GM12878 (cell line): ENCODE measurements at regions not wholly inside any gene's neighbourhood (a gene's known extent, or its start where the extent isn't known, plus 50 kb on each side); places are given as distances from the start of the nearest gene placed in this dataset.

ENCODE experiments used
- ATAC-seq: fragments of 200-7000 bp; cut with Tn5 transposase; 3 replicates; pipeline ENCODE4 v1.9.1; 2020; ENCODE audit warnings: mild to moderate bottlenecking, moderate library complexity
- BruUV-seq: library from RNA; stranded (reverse); fragments of 400-500 nt; replicated peaks from 2 replicates; lab custom pipeline; 2021; lab: Mats Ljungman, UMichigan
- CTCF ChIA-PET: fragments of 300-600 bp; sonication (Branson Sonifier 250); formaldehyde crosslinking; extraction: SDS; loops from one replicate; lab custom pipeline; 2021; ENCODE audit warnings: inconsistent platforms; lab: Yijun Ruan, JAX
- POLR2A ChIA-PET: fragments of 350-600 bp; formaldehyde crosslinking; extraction: SDS; loops from one replicate; lab custom pipeline; 2021; ENCODE audit warnings: inconsistent platforms; lab: Charles Lee
- RAD21 ChIA-PET: fragments of 300-600 bp; sonication (Branson Sonifier 250); formaldehyde crosslinking; loops from one replicate; lab custom pipeline; 2023; ENCODE audit warnings: antibody characterized with exemption; ENCODE audit not compliant: unreplicated experiment; lab: Charles Lee
- SMC1A ChIA-PET: fragments of 300-600 bp; sonication (Branson Sonifier 250); formaldehyde crosslinking; loops from one replicate; lab custom pipeline; 2023; ENCODE audit not compliant: unreplicated experiment, uncharacterized antibody; lab: Charles Lee
- DNase-seq: peaks from one replicate; pipeline ENCODE4 v3.0.0-alpha.2; 2011; ENCODE audit warnings: low read depth, low spot score
- FAIRE-seq: peaks from 3 replicates; lab custom pipeline; 2011; peaks lifted over from hg19 to GRCh38; lab: Jason Lieb, UNC
- H2AFZ ChIP-seq: 2 replicates; pipeline ENCODE4 v1.6.0; 2011; ENCODE audit warnings: low read depth, low read length, control low read depth; ENCODE audit not compliant: control insufficient read depth
- H3K27ac ChIP-seq: 2 replicates; pipeline ENCODE4 v1.5.1; 2011; ENCODE audit warnings: control low read depth; ENCODE audit not compliant: control insufficient read depth, insufficient read depth
- H3K27me3 ChIP-seq, 2 experiments: replicated peaks in 1 of 2; 2 replicates each; pipeline versions ENCODE4 v1.6.0 to v1.6.1; 2011; ENCODE audit warnings: low read length in 1 of 2; ENCODE audit not compliant: control insufficient read depth in 2 of 2, insufficient read depth in 2 of 2
- H3K36me3 ChIP-seq, 2 experiments: 2 replicates each; pipeline ENCODE4 v1.5.1; 2011; ENCODE audit warnings: low read length in 1 of 2; ENCODE audit not compliant: control insufficient read depth in 2 of 2, insufficient read depth in 2 of 2
- H3K4me1 ChIP-seq: 2 replicates; pipeline ENCODE4 v1.6.1; 2011; ENCODE audit warnings: mild to moderate bottlenecking, low read length, moderate library complexity, mixed read lengths; ENCODE audit not compliant: control insufficient read depth, insufficient read depth
- H3K4me2 ChIP-seq: 2 replicates; pipeline ENCODE4 v1.6.0; 2011; ENCODE audit warnings: control low read depth; ENCODE audit not compliant: control insufficient read depth, insufficient read depth
- H3K4me3 ChIP-seq: fragments of 200-600 bp; sonication (generic); 2 replicates; pipeline ENCODE4 v1.5.1; 2016
- H3K79me2 ChIP-seq: 2 replicates; pipeline ENCODE4 v1.6.0; 2011; ENCODE audit warnings: low read length; ENCODE audit not compliant: control insufficient read depth, insufficient read depth
- H3K9ac ChIP-seq: 2 replicates; pipeline ENCODE4 v1.8.0; 2011; ENCODE audit warnings: low read length, control low read depth, mixed read lengths; ENCODE audit not compliant: control insufficient read depth, insufficient read depth
- H3K9me3 ChIP-seq: replicated peaks from 3 replicates; pipeline ENCODE4 v1.5.1; 2011; ENCODE audit warnings: mild to moderate bottlenecking, low read length; ENCODE audit not compliant: control insufficient read depth, insufficient read depth
- H4K20me1 ChIP-seq: 2 replicates; pipeline ENCODE4 v1.6.0; 2011; ENCODE audit not compliant: control insufficient read depth, insufficient read depth
- ASH2L ChIP-seq: fragments of 300-600, 200-600 bp; sonication (generic); IDR thresholded peaks from 2 replicates; pipeline ENCODE4 v1.6.1; 2017; ENCODE audit warnings: low read depth, mild to moderate bottlenecking, borderline replicate concordance
- ATF7 ChIP-seq: fragments of 450-650 bp; IDR thresholded peaks from 2 replicates; pipeline ENCODE4 v1.6.1; 2016; ENCODE audit warnings: low read depth, mild to moderate bottlenecking
- CBFB ChIP-seq: IDR thresholded peaks from 2 replicates; pipeline ENCODE4 v1.6.1; 2016; ENCODE audit warnings: antibody characterized with exemption, low read depth
- CBX5 ChIP-seq: sonication (generic); IDR thresholded peaks from 2 replicates; pipeline ENCODE4 v1.6.1; 2016; ENCODE audit warnings: low read depth, moderate library complexity, mild to moderate bottlenecking, inconsistent platforms
- CUX1 ChIP-seq: IDR thresholded peaks from 2 replicates; pipeline ENCODE4 v1.6.1; 2012; ENCODE audit warnings: improper control_type of control experiment, low read depth, low read length; ENCODE audit not compliant: insufficient replicate concordance
- DPF2 ChIP-seq: fragments of 450-650 bp; IDR thresholded peaks from 2 replicates; pipeline ENCODE4 v1.6.1; 2017; ENCODE audit warnings: mild to moderate bottlenecking
- FOXM1 ChIP-seq: IDR thresholded peaks from 2 replicates; pipeline ENCODE4 v1.6.1; 2012; ENCODE audit warnings: low read depth, mild to moderate bottlenecking, inconsistent platforms, low read length, moderate library complexity
- GABPA ChIP-seq: IDR thresholded peaks from 2 replicates; pipeline ENCODE4 v1.6.1; 2014; ENCODE audit warnings: antibody characterized with exemption, low read depth, mild to moderate bottlenecking, inconsistent platforms
- IRF5 ChIP-seq: fragments of 450-650 bp; IDR thresholded peaks from 2 replicates; pipeline ENCODE4 v1.6.1; 2017; ENCODE audit warnings: borderline replicate concordance
- RB1 ChIP-seq: fragments of 450-650 bp; formaldehyde crosslinking; IDR thresholded peaks from 2 replicates; pipeline ENCODE4 v1.6.1; 2017; ENCODE audit warnings: mild to moderate bottlenecking, borderline replicate concordance
- RELA ChIP-seq: fragments of 450-650 bp; IDR thresholded peaks from 2 replicates; pipeline ENCODE4 v1.8.0; 2014; ENCODE audit warnings: borderline replicate concordance; ENCODE audit not compliant: partially characterized antibody
- TCF3 ChIP-seq: IDR thresholded peaks from 2 replicates; pipeline ENCODE4 v1.6.1; 2012; ENCODE audit warnings: low read depth, mild to moderate bottlenecking, low read length, borderline replicate concordance; ENCODE audit not compliant: insufficient read depth
- ZBED1 ChIP-seq: IDR thresholded peaks from 2 replicates; pipeline ENCODE4 v1.6.1; 2016; ENCODE audit warnings: borderline replicate concordance
- ZNF687 ChIP-seq: fragments of 450-650 bp; IDR thresholded peaks from 2 replicates; pipeline ENCODE4 v1.6.1; 2017; ENCODE audit warnings: mild to moderate bottlenecking, moderate library complexity
- in situ Hi-C: fragments of 300-500 bp; cut with MboI; formaldehyde crosslinking; loops from 9 replicates; pipeline ENCODE4 v1.14.3; 2018; ENCODE audit warnings: mixed read lengths
- intact Hi-C: fragments of 100-400 bp; cut with micrococcal nuclease; formaldehyde crosslinking; loops from one replicate; pipeline ENCODE4 v1.14.2; 2022; ENCODE audit not compliant: unreplicated experiment

- ChIA-PET CTCF (no interaction called here), RAD21 (no interaction called here), POLR2A (no interaction called here), SMC1A (no interaction called here)
- no peak for FAIRE-seq
- H3K9ac ChIP-seq, result no peak overlapping the region
- H3K27me3 ChIP-seq, result no peaks in the 10 kb centered on the region
- H3K4me3 ChIP-seq, result no peak overlapping the region
- no TSS peak for BruUV-seq
- H3K79me2 ChIP-seq, result no peaks in the 10 kb centered on the region
- no peak overlapping the region for H3K4me2 ChIP-seq
- no peaks in the 10 kb centered on the region for H3K4me1 ChIP-seq
- DNase-seq, result no peak
- no peak overlapping the region for H2AFZ ChIP-seq
- intact Hi-C loops, result no loop called here
- in situ Hi-C loops, result no loop called here
- H3K9me3 ChIP-seq, result no peaks in the 10 kb centered on the region
- H3K27ac ChIP-seq, result no peak overlapping the region
- no peaks in the 10 kb centered on the region for H3K36me3 ChIP-seq
- H4K20me1 ChIP-seq, result no peaks in the 10 kb centered on the region
- no peak for ATAC-seq
- TF ChIP-seq TCF3 (no peak), ZBED1 (no peak), CUX1 (no peak), GABPA (no peak), FOXM1 (no peak), ASH2L (no peak), RB1 (no peak), CBFB (no peak), CBX5 (no peak), ATF7 (no peak), IRF5 (no peak), DPF2 (no peak), ZNF687 (no peak), RELA (no peak)
Measured at GRCh38 chr7:85947767-85948166, 695.9 kb upstream of the GRM3 start.
